ENCODE measurements at regions not wholly inside any gene's neighbourhood (a gene's known extent, or its start where the extent isn't known, plus 50 kb on each side); places are given as distances from the start of the nearest gene placed in this dataset.

DNA sequence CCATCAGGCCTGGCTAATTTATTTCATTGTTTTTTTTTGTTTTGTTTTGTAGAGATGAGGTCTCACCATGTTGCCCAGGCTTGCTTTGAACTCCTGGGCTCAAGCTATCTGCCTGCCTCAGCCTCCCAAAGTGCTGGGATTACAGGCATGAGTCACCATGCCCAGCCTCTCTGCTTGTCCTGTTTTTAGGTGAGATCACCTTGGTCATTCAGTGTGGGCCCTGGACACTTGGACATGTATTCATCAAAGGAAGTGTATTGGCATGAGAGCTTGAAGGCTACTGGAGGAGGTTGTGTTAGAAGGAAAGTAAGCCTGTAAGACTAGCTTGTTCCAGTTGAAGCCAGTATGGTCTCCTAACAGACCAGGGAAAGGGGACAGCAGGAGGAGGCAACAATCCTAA lies 229.2 kb upstream of the RGPD4 start:
- TF ChIP-seq, protein P1, sequence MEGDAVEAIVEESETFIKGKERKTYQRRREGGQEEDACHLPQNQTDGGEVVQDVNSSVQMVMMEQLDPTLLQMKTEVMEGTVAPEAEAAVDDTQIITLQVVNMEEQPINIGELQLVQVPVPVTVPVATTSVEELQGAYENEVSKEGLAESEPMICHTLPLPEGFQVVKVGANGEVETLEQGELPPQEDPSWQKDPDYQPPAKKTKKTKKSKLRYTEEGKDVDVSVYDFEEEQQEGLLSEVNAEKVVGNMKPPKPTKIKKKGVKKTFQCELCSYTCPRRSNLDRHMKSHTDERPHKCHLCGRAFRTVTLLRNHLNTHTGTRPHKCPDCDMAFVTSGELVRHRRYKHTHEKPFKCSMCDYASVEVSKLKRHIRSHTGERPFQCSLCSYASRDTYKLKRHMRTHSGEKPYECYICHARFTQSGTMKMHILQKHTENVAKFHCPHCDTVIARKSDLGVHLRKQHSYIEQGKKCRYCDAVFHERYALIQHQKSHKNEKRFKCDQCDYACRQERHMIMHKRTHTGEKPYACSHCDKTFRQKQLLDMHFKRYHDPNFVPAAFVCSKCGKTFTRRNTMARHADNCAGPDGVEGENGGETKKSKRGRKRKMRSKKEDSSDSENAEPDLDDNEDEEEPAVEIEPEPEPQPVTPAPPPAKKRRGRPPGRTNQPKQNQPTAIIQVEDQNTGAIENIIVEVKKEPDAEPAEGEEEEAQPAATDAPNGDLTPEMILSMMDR (IDR thresholded peaks at IDR 0.05; ENCODE audit: low read depth, low read length, missing control alignments): no peak
- DNase-seq (ENCODE audit: extremely low read depth, low read depth): no peak
- no peak overlapping the region for H3K4me3 ChIP-seq (replicated peaks; ENCODE audit: low read depth, low read length)

DNA sequence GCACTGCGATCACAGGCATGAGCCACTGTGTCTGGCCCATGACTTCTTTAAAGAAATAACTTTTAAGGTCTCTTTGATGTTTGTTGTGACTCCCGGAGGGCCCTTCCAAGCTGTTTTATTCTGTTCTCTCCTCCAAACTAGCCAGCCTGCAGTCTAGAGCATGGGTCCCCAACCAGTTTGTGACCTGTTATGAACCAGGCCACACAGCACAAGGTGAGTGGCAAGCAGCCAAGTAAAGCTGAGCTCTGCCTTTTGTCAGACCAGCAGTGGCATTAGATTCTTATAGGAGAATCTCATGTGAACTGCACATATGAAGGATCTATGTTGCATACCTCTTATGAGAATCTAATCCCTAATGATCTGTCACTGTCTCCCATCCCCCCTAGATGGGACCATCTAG lies 223.9 kb upstream of the RGPD4 start:
- TF ChIP-seq, protein P1 (IDR thresholded peaks at IDR 0.05; ENCODE audit: low read depth, low read length, missing control alignments): no peak
- no peak for DNase-seq (ENCODE audit: extremely low read depth, low read depth)
- no peak overlapping the region for H3K4me3 ChIP-seq (replicated peaks; ENCODE audit: low read depth, low read length)

DNA sequence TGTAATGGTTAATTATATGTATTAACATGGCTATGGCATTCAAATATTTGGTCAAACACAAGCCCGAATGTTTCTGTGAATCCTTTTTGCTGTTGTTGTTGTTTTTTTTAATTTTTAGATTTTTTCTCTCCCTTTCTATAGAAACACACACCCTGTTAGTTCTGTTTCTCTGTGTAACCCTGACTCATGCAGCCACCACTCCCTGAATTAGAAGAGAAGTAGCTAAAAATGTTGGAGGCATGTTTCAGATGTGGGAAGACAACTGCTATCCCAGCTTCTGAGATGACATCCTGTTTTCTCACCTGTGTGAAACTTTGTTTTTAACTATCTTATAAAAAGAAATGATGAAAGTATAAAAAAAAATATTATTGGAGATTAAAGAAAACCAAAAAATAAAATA lies 219.6 kb upstream of the RGPD4 start:
- no peak for DNase-seq (ENCODE audit: extremely low read depth, low read depth)
- TF ChIP-seq, protein P1 (IDR thresholded peaks at IDR 0.05; ENCODE audit: low read depth, low read length, missing control alignments): no peak
- H3K4me3 ChIP-seq (replicated peaks; ENCODE audit: low read depth, low read length): no peak overlapping the region

DNA sequence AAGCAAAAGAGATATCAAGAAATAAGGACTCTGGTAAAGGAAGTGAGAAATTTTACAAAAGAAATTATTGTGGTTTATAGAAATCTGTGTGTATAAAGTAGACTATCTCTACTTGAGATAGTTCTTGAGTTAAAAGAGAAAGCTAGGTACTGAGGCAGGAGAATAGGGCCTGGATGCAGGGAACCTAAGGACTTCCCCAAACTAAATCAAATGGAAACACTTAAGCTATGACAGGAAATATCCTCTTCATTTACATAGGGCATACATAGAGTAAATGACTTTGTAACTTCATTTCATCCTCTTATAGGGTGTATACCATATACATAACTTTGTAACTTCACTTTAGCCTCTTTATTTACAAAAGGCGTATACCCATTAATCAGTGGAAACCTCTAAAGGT lies 219.2 kb upstream of the RGPD4 start:
- TF ChIP-seq, protein P1 (IDR thresholded peaks at IDR 0.05; ENCODE audit: low read depth, low read length, missing control alignments): no peak
- no peak for DNase-seq (ENCODE audit: extremely low read depth, low read depth)
- H3K4me3 ChIP-seq (replicated peaks; ENCODE audit: low read depth, low read length): no peak overlapping the region

DNA sequence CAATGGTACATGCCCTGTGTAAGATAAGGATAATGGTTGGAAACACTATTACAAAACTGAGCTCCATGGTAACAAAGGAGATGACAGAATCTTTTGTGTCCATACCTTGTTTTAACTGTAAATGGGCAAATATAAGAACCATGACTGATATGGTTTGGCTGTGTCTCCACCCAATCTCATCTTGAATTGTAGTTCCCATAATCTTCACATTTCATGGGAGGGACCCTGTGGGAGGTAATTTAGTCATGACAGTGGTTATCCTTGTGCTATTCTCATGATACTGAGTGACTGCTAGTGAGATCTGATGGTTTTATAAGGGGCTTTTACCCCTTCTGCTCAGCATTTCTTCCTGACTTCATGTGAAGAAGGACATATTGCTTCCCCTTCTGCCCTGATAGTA lies 211.7 kb upstream of the RGPD4 start:
- TF ChIP-seq, protein P1 (IDR thresholded peaks at IDR 0.05; ENCODE audit: low read depth, low read length, missing control alignments): no peak
- DNase-seq (ENCODE audit: extremely low read depth, low read depth): no peak
- H3K4me3 ChIP-seq (replicated peaks; ENCODE audit: low read depth, low read length): no peak overlapping the region

DNA sequence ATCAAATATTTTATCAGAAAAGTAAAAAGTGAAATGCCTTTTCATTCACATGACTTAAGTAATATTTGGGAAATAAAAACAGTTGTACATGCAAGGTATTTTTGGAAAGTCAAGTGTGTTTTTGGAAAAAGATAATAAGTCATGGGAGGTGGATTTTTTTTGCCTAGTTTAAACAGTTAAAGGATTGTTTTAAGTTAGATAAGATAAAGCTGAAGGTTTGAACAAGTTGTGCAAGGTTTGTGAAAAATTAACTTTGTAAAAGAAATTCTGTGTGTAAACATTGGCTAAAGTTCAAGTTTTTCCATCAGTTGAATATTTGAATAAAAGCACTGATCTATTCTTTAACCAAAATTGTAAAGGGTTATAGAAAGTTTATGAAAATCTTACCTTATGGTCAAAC lies 207.9 kb upstream of the RGPD4 start:
- no peak overlapping the region for H3K4me3 ChIP-seq (replicated peaks; ENCODE audit: low read depth, low read length)
- TF ChIP-seq, protein P1 (IDR thresholded peaks at IDR 0.05; ENCODE audit: low read depth, low read length, missing control alignments): no peak
- DNase-seq (ENCODE audit: extremely low read depth, low read depth): no peak
